GM12878 (cell line): ENCODE measurements at regions not wholly inside any gene's neighbourhood (a gene's known extent, or its start where the extent isn't known, plus 50 kb on each side); places are given as distances from the start of the nearest gene placed in this dataset.

ENCODE experiments used
- CREB1 ChIP-seq: IDR thresholded peaks from 2 replicates; pipeline ENCODE4 v1.6.1; 2012; ENCODE audit warnings: low read depth, mild to moderate bottlenecking, inconsistent platforms
- CTCF ChIP-seq, 3 experiments: IDR thresholded peaks in 2 of 3; conservative IDR thresholded peaks in 1 of 3; 2 replicates each; pipeline ENCODE4 v1.5.1; 2011; ENCODE audit warnings: low read depth in 3 of 3, low read length in 3 of 3, mild to moderate bottlenecking in 3 of 3, control low read depth in 2 of 3, moderate library complexity in 2 of 3, inconsistent platforms in 1 of 3, mixed read lengths in 1 of 3; ENCODE audit not compliant: control insufficient read depth in 2 of 3, insufficient read depth in 1 of 3; ENCODE audit errors: extremely low read depth in 1 of 3
- FOXM1 ChIP-seq: IDR thresholded peaks from 2 replicates; pipeline ENCODE4 v1.6.1; 2012; ENCODE audit warnings: low read depth, mild to moderate bottlenecking, inconsistent platforms, low read length, moderate library complexity
- MTA2 ChIP-seq: fragments of 450-650 bp; IDR thresholded peaks from 2 replicates; pipeline ENCODE4 v1.6.1; 2016; ENCODE audit warnings: low read depth, mild to moderate bottlenecking, moderate library complexity
- MXI1 ChIP-seq: fragments of 150-350 bp; IDR thresholded peaks from 2 replicates; pipeline ENCODE4 v1.6.1; 2011; ENCODE audit warnings: low read depth, mild to moderate bottlenecking, inconsistent platforms, low read length, improper control_type of control experiment
- POLR2A ChIP-seq: IDR thresholded peaks from 2 replicates; pipeline ENCODE4 v1.6.1; 2011; ENCODE audit warnings: low read depth, mild to moderate bottlenecking, low read length
- POLR2AphosphoS5 ChIP-seq: IDR thresholded peaks from 2 replicates; pipeline ENCODE4 v1.6.1; 2011; ENCODE audit warnings: mild to moderate bottlenecking, low read length, inconsistent platforms
- RCOR1 ChIP-seq: conservative IDR thresholded peaks from 2 replicates; pipeline ENCODE4 v1.6.1; 2012; ENCODE audit warnings: low read depth, low read length, improper control_type of control experiment
- REST ChIP-seq: IDR thresholded peaks from 2 replicates; pipeline ENCODE4 v1.6.1; 2012; ENCODE audit warnings: mild to moderate bottlenecking, low read depth, low read length
- TAF1 ChIP-seq: IDR thresholded peaks from 2 replicates; pipeline ENCODE4 v1.6.1; 2011; ENCODE audit warnings: mild to moderate bottlenecking, low read depth, low read length, borderline replicate concordance
- USF1 ChIP-seq: IDR thresholded peaks from 2 replicates; pipeline ENCODE4 v1.6.1; 2011; ENCODE audit warnings: borderline replicate concordance, low read depth, mild to moderate bottlenecking, moderate library complexity, mixed read lengths, low read length; ENCODE audit not compliant: insufficient read depth; ENCODE audit errors: extremely low read length
- USF2 ChIP-seq: IDR thresholded peaks from 2 replicates; pipeline ENCODE4 v1.6.1; 2011; ENCODE audit warnings: low read depth, low read length, improper control_type of control experiment, borderline replicate concordance
- YY1 ChIP-seq: IDR thresholded peaks from 2 replicates; pipeline ENCODE4 v1.6.1; 2011; ENCODE audit warnings: low read depth, mild to moderate bottlenecking, low read length
- ZBTB33 ChIP-seq: fragments of 450-650 bp; IDR thresholded peaks from 2 replicates; pipeline ENCODE4 v1.6.1; 2017; ENCODE audit warnings: mild to moderate bottlenecking

GRCh38 chr12:85531341-85531740, 251.3 kb downstream of the ALX1 start:
- TF ChIP-seq REST (no peak), RCOR1 (no peak), CREB1 (no peak), POLR2AphosphoS5 (no peak), ZBTB33 (no peak), CTCF (IDR thresholded peaks at IDR 0.05 in 2 of 3, conservative IDR thresholded peaks at IDR 0.05 in 1 of 3; ENCODE audit: control insufficient read depth in 2 of 3, extremely low read depth in 1 of 3, insufficient read depth in 1 of 3, low read depth in 3 of 3, low read length in 3 of 3) (no peak), USF2 (no peak), YY1 (no peak), FOXM1 (no peak), TAF1 (peak; percentile 65; the same call in 1 of the 2 replicates), MTA2 (no peak), USF1 (no peak), MXI1 (no peak), POLR2A (no peak)
